Hepatocyte (in vitro differentiated cells): ENCODE measurements at regions not wholly inside any gene's neighbourhood (a gene's known extent, or its start where the extent isn't known, plus 50 kb on each side); places are given as distances from the start of the nearest gene placed in this dataset.

Source experiments
- CTCF ChIP-seq: fragments of 200-600 bp; sonication (generic); IDR thresholded peaks from 2 replicates; pipeline ENCODE4 v1.5.1; 2016; ENCODE audit warnings: antibody characterized with exemption, mild to moderate bottlenecking; ENCODE audit not compliant: poor library complexity
- EZH2 ChIP-seq: fragments of 200-600 bp; sonication (generic); IDR thresholded peaks from 2 replicates; pipeline ENCODE4 v1.6.1; 2016; ENCODE audit warnings: antibody characterized with exemption, mild to moderate bottlenecking, borderline replicate concordance
- EZH2phosphoT487 ChIP-seq: fragments of 200-600 bp; sonication (generic); IDR thresholded peaks from one replicate; pipeline ENCODE4 v1.6.1; 2018; ENCODE audit warnings: antibody characterized with exemption, mild to moderate bottlenecking, low read depth, moderate library complexity; ENCODE audit not compliant: unreplicated experiment, severe bottlenecking

GRCh38 chr1:234961456-234962339 is 166.9 kb downstream of the TOMM20 start:
- no peak for TF ChIP-seq EZH2phosphoT487
- TF ChIP-seq CTCF, result no peak
- TF ChIP-seq EZH2, result no peak
